Fibroblast of skin of back (primary cell): ENCODE measurements at regions not wholly inside any gene's neighbourhood (a gene's known extent, or its start where the extent isn't known, plus 50 kb on each side); places are given as distances from the start of the nearest gene placed in this dataset.
A peak's percentile ranks its signal among the peaks of the same experiment; 100 is the strongest.

Experiments
- DNase-seq: peaks from one replicate; pipeline ENCODE4 v3.0.0-alpha.2; 2013

GRCh38 chr14:51145246-51145645, 50.3 kb upstream of the TRIM9 start:
- DNase-seq: peak; percentile 9

- no peak for DNase-seq
Observed at GRCh38 chr14:51147183-51147582, 52.3 kb upstream of the TRIM9 start.

DNA sequence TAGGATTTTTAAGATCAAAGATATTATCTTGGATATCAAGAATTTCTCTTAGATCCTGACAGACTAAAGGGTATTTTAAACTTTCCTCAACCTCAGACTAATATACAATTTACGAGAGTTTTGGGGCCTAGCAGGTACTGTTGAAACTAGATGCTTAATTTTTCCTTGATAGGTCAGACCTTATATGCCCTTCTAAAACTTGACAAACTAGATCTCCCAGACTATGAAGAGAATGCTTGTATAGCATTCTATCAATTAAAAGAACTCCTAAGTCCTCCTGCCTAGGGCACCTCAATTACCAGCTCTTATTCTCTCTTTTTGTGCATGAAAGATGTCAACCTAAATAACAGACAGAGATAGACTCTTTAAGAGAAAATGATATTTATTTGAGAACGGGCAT, 60.4 kb upstream of the TRIM9 start:
- no peak for DNase-seq

GRCh38 chr14:51157012-51157411, 62.1 kb upstream of the TRIM9 start:
- peak; percentile 16 for DNase-seq

GRCh38 chr14:51160871-51161270, 66.0 kb upstream of the TRIM9 start:
- no peak for DNase-seq

DNA sequence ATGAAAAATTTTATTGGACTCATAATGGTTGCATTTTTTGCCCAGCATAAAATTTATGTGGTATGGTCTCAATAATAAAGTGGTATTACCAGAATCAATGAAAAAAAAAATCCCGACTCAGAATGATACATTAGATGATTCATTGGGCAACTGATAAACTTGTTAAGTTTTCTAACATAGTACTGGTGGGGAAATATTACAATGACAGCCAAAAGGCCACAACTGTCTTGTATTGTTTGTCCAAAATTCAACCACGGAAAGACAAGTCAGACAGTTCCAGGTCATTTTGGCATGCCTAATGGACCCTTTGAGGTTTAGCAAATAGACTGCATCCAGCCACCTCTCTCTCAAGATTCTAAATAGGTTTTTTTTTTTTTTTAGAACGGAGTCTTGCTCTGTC, 70.5 kb upstream of the TRIM9 start:
- DNase-seq: no peak

- DNase-seq: no peak
Observed at GRCh38 chr14:51167587-51168214, 72.3 kb upstream of the TMX1 start.

DNA sequence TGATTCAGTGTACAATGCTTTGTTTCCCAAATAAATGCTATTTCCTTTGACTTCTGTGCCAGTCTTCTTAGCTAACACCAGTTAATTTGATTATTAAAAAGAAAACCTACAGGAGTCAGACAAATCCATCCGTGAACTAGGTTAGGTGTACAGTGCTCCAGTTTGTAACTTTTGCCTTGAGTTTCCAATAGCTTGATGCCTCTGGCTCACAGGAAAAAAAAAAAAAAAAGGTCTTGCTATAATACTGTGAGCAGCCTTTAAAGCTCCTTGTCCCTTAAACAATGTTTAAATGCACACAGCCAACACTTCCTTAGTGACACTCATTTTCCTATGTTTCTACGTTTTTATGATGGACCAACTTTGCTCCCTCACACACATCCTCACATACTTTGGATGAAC, 71.8 kb upstream of the TMX1 start:
- no peak for DNase-seq

DNA sequence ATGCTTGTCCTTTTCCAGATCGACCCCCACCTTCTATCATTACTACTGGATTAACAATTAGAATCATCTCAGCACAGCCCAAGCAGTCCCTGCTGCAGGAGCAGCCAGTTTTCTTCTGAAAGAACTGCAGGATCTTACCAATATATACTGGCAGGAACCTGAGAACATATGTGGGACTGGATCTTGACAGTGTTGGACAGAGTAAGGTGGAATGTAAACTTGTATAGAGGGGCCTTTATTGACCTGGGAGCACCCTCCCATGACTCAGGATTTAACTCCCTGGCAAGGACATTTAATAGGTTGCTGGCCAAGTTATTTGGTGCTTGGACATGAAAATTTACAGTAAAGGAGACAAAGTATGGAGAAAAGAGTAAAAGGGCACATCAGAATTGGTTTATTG, 66.2 kb upstream of the TMX1 start:
- DNase-seq: no peak

GRCh38 chr14:51176839-51177238, 63.2 kb upstream of the TMX1 start:
- DNase-seq: no peak

DNA sequence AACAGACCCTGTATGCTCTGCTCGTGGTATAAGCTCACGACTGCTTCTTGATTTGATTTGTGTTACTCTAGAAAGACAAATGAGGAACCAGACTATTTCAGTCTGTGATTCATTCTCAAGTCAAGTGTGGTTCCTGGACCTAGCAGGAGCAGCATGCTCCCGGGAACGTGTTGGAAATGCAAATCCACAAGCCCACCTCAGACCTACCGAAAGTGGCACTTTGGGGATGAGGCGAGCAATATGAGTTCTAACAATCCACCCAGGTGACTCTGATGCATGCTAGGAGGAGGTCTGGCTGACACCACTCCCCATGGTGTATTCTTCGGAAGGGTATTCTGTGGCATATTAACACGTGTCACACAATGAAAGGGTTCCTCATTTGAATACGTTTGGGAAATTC, 59.5 kb upstream of the TMX1 start:
- DNase-seq: no peak

DNA sequence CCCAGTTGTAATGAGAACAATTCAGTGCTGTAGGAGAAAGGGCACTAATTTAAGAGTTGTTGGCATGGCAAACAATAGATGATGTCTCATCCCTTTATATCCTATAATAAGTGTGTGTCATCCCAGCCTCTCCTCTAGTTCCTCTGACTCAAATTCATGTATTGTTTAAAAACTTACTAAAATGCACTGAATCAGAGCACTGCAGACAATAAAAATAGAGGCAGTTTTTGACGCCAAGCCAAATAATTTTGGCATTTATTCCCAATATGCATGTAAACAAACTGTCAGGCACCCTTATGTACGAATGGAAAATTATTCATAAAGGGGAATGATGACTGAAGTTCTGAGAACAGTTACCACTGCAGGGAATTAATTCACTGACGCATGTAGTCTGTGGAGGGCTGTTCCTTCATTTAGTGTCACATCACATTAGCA, 57.9 kb upstream of the TMX1 start:
- DNase-seq: peak; percentile 25

- no peak for DNase-seq
Observed at GRCh38 chr14:51185180-51185579, 54.9 kb upstream of the TMX1 start.

- DNase-seq: no peak
Observed at GRCh38 chr14:51185754-51186153, 54.3 kb upstream of the TMX1 start.

GRCh38 chr14:51188566-51189185, 51.4 kb upstream of the TMX1 start:
- no peak for DNase-seq

GRCh38 chr14:51189600-51190376, 50.3 kb upstream of the TMX1 start:
- no peak for DNase-seq
